D721Med (cell line): ENCODE measurements at regions not wholly inside any gene's neighbourhood (a gene's known extent, or its start where the extent isn't known, plus 50 kb on each side); places are given as distances from the start of the nearest gene placed in this dataset.

Experiments used
- DNase-seq: peaks from one replicate; pipeline ENCODE4 v3.0.0; 2011; ENCODE audit warnings: low spot score; ENCODE audit not compliant: insufficient read length
- FAIRE-seq: peaks from 2 replicates; lab custom pipeline; 2011; peaks lifted over from hg19 to GRCh38; lab: Jason Lieb, UNC
- TF ChIP-seq, protein P1 (sequence below): IDR thresholded peaks from 2 replicates; pipeline ENCODE4 v1.5.1; 2012; ENCODE audit warnings: mild to moderate bottlenecking, control low read depth; ENCODE audit not compliant: insufficient read depth; ENCODE audit errors: missing control alignments

DNA sequence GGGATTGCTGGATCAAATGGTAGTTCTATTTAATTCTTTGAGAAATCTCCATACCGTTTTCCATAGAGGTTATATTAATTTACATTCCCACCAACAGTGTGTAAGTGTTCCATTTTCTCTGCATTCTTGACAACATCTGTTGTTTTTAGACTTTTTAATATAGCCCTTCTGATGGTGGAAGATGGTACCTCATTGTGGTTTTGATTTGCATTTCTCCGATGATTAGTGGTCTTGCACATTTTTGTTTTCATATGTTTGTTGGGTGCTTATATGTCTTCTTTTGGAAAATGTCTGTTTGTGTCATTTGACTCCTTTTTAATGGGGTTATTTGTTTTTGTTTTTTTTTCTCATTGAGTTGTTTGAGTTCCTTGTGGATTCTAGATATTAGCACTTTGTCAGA lies 75.3 kb upstream of the PUDP start:
- DNase-seq (no peak), FAIRE-seq (no peak)
- TF ChIP-seq, protein P1, sequence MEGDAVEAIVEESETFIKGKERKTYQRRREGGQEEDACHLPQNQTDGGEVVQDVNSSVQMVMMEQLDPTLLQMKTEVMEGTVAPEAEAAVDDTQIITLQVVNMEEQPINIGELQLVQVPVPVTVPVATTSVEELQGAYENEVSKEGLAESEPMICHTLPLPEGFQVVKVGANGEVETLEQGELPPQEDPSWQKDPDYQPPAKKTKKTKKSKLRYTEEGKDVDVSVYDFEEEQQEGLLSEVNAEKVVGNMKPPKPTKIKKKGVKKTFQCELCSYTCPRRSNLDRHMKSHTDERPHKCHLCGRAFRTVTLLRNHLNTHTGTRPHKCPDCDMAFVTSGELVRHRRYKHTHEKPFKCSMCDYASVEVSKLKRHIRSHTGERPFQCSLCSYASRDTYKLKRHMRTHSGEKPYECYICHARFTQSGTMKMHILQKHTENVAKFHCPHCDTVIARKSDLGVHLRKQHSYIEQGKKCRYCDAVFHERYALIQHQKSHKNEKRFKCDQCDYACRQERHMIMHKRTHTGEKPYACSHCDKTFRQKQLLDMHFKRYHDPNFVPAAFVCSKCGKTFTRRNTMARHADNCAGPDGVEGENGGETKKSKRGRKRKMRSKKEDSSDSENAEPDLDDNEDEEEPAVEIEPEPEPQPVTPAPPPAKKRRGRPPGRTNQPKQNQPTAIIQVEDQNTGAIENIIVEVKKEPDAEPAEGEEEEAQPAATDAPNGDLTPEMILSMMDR, result no peak

DNA sequence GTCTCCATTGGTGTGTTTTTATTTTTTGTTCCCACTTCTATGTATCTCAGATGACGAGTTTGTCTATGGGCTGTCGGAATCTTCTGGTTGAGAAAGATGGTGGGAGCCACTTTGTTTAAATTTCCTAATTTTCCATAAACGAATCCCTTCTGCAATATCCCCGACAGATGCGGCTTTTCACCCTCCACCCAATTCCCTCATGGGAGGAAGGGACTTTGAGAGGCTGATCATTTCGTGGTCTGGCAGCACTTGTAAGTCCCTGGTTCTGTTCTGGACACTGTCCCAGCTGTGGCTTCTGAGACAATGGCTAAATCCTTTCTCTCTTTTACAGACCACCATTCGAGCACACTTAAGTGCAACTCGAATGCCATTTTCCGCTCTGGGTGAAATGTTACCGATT lies 72.2 kb upstream of the PUDP start:
- FAIRE-seq, result no peak
- DNase-seq, result no peak
- TF ChIP-seq, protein P1, result no peak

DNA sequence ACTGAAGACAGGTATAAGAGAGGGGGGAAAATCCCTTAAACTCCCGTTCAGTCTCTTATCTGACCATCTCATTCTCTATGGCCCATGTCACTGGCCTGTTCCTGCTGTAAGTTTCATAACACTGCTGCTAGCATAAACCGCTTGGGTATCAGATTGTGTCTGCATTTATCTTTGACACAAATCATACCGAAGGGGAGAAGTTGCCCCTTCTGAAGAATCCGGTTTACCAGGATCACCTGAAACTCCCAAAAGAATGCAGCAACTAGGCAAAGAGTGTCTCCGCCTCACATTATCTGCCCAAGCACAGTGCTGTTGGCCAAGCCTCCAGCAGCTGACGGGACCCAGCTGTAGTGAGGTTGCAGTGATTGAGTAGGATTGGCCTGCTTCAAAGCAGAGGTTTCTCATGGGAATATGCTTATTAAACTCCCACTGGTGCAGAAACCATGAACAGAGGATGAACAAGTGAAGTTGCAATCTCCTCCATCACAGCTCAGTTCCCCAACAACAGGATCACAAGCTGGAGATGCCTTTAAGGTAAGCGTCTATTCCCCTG lies 71.3 kb upstream of the PUDP start:
- no peak for DNase-seq
- TF ChIP-seq, protein P1, result no peak
- no peak for FAIRE-seq

DNA sequence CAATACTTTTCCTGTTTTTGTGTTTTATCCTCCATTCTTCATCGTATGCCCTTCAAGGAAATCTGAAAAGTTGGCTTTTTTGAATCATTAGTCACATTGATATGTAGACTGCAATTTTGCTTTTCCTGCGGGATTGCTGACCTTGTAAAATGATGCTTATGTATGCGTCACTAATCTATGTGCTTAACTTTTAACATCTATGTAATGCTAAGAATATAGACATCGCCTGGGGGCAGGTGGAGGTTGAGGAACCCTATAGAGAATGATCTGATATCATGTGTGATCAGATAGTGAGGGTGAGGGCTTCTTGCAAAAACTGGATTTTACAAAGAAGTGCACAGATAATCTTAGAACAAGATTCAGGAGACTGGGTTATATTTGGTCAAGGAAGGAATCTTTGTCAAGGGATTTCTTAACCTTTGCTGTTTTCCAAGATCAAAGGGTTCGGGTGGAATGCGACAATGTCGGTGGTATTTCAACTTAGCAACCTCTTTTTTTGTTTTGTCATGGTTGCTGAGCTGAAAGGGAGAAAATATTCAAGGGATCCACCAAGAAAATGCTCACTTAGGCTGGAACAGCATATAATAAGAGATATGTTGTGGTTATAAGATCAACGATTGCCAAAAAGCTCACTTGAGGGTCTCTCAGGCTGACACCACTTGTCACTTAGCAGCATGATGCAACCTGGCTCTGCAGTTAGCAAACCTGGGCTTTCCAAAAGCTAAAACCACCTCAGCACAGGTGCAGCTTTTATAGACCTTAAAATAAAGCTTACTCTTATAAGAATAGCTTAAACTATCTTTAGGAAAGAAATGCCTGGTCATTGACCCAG lies 70.6 kb upstream of the PUDP start:
- DNase-seq, result no peak
- TF ChIP-seq, protein P1, result no peak
- FAIRE-seq, result no peak

DNA sequence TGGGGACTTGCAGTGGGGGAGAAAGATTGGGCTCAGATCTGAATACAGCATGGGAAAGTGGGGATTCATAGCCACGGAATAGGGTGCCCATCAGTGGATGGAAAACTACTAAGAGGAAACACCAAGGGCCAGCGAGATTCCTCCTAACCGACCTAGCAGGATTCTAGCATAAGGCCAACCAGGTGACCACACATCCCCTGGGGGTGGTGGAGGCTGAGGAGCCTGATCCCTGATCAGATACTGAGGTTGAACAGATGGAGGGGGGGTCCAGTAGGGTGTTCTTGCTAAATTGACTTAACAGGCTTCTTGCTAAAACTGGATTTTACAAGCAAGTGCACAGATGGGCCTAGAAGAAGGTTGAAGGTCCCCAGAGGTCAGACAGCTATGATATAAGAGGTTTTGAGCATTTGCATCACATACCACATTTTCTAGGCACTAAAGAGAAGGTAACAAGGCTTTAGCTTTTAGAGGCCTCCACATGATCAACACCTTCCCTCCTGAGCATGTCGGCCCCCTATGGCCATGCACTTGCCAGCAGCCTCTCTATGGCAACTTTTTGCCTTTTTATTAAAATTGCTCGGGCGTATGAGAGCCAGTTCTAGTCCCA lies 69.1 kb upstream of the PUDP start:
- DNase-seq, result no peak
- TF ChIP-seq, protein P1, result no peak
- FAIRE-seq, result peak; percentile 16

DNA sequence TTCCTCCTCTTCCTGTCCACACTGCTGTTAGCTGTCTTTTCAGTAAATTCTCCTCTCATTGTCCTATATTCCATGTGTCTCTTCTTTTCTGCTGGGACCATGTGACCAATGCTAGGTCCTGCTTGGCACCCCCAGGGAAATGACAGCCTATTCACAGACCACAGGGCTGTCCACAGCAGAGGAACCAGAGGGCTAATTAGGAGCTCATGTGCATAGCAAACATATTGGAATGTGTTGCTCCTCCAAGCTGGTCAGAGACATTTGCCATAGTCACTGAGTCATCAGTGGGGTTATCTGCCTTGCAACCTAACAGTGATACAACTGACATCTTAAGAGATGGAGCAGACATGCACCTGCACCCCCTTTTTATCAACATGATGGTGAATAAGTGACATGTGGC lies 67.9 kb upstream of the PUDP start:
- DNase-seq (no peak), FAIRE-seq (no peak)

More for the DNA sequence above, 67.9 kb upstream of the PUDP start:
- TF ChIP-seq, protein P1, result no peak
